Activated gamma-delta T cell treated with Interleukin-2 at 50 U/mL for 16 hours (primary cell): ENCODE measurements at regions not wholly inside any gene's neighbourhood (a gene's known extent, or its start where the extent isn't known, plus 50 kb on each side); places are given as distances from the start of the nearest gene placed in this dataset.

Experiments
- DNase-seq: peaks from one replicate; pipeline ENCODE4 v3.0.0-alpha.2; 2020

DNA sequence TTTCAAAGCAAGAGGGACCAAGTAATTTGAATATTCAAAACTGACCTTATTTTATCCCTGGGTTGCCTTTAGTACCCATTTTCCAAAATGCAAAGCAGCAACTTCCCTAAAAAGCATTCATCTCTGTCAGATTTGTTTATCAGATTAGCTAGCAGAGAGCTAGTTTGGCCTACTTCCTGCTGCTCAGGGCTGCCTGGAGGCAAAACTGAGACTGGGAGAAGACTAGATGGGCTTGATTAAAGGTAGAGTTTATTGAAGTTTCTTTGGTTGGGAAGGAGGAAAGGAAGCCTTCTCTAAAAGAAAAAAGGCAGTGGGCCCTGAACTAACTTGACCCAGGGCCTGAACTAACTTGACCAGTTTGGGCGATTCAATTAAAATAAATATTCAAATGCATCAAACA, 426.1 kb upstream of the FAM98A start:
- no peak for DNase-seq

DNA sequence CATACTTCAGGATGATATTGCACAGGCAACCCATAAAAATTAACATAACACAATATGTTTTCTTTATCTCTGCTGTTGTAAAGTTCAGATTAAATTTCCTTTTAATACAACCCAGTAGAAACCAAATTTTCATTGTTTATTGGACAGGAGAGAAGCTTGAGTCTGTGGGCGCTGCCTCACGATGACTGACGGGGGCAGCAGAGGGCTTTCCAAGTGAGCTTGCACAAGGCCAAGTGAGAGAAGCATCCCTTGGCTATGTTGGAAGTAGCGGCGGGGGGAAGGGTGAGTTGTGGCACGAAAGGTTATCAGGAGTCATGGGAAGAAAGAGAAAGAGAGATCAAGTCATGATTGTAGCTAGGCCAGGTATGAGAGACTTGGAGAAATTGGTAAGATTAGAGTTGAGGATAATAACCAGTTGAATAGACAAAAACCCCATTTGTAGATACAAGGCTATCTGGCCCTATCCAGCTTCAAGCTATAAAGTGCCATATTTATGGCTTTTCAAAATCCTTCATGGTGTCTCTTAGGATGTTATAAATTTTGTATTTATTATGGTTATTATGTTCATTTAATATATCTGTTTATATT, 413.7 kb upstream of the FAM98A start:
- no peak for DNase-seq

DNA sequence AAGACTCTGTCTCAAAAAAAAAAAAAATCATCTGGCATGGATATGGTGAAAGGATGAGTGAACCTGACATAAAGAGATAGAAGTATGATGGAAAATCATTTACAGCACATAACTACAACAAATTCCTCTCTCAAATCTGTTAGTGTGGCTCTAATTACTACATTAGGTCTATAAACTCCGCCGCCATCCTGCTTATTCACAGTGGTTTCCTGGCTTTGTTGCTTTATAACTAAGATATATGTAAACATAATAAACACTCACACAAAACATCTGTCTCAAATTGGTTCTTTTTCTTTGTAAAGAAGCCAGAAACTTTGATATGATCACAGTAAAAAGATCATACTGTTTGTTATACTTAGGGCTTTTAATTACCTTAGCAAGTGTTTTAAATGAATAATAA, 412.6 kb upstream of the FAM98A start:
- no peak for DNase-seq

DNA sequence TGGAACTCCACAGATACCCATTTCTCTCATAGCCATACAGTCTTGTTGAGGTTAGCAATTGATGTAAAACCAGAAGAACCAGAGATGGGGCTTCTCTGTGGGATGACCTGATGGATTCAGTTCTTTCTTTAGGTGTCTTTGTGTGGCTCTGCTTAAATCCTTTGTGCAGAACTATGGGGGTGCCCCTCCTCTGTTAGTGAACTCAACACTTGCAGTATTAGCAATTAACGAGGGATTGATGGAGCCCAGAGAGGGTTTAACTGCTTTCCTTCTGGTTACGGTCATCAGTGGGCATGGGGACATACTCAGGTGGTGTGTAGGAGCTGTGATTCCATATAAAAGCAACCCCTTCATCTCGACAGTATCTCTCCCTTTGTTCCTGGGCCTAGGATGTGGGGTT, 406.8 kb upstream of the FAM98A start:
- DNase-seq = no peak

DNA sequence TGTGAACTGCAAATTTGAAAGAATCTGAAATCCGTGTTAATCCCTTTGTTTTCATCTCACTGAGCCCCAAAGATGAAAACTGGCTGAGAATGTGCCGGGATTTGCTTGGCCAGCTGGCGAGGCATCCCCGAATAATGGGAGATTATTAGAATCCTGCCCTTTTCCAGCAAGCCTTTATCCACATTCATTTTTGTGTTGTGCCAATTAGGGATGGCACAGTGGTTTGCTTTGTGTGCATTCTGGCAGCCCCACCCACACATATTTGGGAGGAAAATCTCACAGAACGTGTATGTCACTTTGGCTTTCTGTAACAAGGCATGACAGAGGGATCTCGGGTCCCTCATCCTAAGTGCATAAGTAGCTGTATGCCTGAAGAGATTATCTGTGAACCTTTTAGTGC, 405.8 kb upstream of the FAM98A start:
- DNase-seq = no peak

DNA sequence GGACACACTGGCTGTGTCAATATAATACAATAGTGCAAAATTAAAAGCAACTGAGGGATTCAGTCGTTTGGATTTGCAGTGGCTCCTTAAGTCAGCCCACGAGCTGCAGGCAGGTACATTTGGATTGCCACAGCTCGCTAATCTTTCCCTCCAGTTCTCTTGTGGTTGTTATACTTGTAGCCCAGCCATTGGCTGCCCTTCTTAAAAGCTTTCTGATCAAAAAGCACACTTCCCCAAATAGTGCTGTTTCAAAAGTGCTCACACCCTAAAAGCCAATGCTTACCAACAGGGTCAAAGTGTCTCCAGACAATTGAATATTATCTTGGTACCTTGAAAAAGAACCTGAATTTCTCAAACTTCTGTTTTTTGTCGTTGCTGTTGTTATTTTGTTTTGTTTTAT, 404.7 kb upstream of the FAM98A start:
- no peak for DNase-seq

DNA sequence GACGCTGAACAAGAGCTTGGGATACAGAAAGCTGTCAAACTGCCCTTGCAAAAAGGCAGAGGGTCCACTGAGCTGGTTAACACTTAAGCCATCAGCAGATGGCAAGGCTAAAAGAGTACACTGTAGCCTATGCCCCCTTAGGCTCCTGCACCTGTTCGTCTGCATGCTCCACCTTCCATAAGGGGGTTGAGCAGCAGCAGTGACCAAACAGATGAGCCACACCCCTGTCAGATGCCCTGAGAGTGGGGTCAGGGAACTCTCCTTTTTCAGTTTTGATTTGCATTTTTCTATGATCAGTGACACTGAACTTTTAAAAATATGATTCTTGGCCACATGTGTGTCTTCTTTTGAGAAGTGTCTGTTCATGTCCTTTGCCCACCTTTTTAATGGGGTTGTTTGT, 402.5 kb upstream of the FAM98A start:
- no peak for DNase-seq

DNA sequence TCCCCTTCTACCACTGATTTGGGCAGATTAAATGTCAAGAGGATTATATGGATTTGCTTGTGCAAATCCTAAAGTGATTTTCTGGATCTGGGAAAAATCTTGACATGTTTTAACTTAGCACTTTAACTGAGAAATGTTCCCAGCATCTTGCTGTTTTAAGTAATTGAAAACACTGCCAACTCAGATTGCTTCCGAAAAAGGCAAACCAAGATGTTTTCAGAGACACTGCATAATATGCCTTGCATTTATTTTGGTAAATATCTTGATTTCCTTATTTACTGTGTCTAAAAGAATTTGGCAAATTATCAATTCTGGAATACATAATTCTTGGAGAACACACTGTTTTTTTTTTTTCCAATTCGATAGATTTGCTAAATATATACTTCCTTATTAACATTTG, 385.0 kb upstream of the FAM98A start:
- no peak for DNase-seq

DNA sequence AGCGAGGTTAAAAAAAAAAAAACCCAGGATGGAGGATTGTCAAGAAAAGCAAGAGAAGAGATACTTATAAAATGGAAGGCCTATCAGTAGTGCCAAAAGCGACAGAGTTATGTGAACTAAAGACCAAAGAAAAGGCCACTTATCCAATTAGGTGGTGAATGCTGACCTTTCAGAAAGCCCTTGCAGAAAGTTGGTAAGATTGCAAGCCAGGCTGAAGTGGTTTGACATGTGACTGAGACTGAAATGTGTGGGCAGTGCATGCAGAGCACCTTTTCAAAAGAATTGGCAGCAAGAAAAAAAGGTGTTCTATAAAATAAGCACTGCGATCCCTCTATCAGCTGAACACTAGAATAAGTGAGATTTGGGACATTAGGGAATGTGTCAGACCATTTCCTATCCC, 379.4 kb upstream of the FAM98A start:
- no peak for DNase-seq

DNA sequence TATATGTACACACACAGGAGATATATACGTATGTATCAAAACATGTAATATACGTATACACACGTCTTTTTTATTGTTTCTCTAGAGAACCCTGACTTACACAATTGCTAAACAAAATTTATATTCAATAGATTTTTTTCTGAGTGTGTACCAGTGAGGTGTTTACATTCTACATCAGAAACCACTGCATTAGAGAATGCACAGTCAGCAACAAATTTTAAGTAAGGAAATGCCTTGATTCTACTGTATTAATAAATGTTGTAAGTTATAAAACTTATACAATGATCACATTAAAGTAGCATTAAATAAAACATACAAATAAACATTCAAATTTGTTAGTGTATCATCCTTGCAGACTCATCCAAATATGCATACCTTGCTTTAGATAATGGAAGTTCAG, 376.4 kb upstream of the FAM98A start:
- DNase-seq = no peak

DNA sequence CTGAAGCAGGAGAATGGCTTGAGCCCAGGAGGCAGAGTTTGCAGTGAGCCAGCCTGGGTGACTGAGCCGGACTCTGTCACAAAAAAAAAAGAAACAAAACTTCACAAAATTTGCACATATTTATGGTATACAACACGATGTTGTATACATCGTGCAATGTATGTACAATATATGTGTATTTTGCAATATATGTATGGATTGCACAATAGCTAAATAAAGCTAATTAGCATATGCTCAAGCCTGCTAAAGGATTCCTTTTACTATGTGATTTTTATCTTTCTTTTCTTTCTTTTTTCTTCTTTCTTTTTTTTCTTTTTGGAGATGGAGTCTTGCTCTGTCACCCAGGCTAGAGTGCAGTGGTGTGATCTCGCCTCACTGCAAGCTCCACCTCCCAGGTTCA, 368.0 kb upstream of the FAM98A start:
- DNase-seq = no peak

DNA sequence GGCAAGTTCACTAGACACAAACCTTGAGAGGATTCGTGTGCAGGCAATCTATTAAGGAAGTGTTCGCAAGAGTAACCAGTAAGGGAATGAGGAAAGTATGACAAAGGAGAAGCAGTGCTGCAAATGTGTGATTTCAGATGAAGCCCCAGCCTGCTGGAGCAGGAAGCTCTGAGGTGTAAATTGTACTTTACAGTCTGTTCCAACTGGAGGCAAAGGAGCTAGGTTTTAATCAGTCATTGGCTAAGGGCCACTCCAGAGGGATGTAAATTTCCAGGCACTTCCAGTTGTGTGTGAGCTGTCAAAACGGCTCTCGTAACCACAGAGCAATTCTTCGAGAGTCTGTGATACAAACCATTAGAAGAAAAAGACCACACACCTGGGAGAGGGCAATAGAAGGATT, 359.5 kb upstream of the FAM98A start:
- DNase-seq = no peak

DNA sequence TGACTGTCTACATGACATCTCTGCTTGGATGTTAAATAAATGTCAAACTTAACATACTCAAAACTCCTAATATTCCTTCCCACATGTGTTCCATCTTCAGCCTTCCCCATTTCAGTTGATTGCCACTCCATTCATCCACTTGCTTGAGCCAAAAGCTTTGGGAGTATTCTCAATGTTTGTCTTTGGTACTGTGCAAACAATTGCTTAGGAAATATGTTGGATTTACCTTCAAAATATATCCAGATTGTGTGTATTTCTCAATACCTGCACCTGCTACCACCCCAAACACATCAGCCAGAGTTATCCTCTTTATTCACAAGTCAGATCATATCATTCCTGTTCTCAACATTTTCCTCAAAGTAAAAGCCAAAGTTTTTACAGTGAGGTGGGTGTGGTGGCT, 350.3 kb upstream of the FAM98A start:
- DNase-seq = no peak

DNA sequence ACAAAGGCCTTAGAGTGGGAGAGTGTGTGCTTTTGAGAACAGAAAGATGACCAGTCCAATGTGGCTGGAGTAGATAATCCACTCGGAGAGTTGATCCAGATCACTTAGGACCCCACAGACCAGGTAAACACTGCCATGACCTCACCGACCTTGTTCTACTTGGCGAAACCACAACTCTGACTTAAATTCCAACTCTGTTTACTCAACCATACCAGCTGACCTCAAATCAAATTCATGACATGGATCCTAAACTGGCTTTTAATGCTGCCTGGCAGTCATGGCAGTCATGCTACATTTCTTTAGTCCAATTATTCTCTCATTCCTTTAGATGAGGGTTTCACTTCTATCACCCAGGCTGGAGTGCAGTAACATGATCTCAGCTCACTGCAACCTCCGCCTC, 347.1 kb upstream of the FAM98A start:
- no peak for DNase-seq

DNA sequence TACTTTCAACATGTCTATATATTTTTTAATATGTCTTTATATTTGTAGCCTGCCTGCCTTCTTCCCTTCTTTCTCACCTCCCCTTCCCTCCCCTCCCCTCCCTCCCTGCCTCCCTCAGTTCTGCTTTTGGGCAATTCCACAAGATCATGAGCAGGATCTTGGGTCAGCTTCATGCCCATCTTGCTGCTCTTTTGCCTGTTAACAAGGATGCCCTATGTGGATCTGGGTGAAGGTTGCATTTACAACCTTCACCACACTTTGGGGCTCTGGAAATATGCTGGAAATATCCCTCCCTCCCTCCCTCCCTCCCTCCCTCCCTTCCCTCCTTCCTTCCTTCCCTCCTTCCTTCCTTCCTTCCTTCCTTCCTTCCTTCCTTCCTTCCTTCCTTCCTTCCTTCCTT, 334.1 kb upstream of the FAM98A start:
- DNase-seq = no peak

DNA sequence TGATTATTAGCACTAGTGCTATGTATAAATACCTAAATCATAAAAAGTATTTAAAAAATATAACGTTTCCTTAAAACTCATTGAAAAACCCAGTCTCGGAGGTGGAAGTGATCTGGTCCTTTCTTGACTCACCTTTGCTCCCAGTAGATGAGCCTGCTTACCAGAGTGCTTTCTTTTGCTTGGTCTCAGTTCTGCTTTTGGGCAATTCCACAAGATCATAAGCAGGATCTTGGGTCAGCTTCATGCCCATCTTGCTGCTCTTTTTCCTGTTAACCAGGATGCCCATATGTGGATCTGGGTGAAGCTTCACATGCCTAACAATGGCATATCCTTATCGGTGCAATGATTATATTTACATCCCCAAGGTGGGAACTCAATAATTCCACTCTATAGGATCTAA, 332.1 kb upstream of the FAM98A start:
- DNase-seq = no peak

DNA sequence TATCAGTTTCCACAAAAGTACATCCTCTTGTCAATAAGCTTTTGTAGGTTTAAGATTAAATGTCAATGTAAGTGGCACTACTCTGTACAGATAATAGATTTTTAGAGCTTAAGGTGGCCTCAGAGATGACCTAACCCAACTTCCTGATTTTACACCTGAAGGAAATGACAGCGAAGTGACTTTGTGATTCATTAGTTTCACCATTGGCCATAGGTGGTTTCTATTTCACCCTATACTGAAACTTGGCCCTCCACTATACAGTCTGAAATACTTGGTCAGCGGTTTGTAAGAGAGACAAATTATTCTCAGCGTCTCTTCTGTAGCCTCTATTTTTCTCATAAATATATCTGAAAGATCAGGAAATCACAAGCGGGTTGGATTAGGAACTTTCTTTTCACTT, 330.4 kb upstream of the FAM98A start:
- DNase-seq = no peak

DNA sequence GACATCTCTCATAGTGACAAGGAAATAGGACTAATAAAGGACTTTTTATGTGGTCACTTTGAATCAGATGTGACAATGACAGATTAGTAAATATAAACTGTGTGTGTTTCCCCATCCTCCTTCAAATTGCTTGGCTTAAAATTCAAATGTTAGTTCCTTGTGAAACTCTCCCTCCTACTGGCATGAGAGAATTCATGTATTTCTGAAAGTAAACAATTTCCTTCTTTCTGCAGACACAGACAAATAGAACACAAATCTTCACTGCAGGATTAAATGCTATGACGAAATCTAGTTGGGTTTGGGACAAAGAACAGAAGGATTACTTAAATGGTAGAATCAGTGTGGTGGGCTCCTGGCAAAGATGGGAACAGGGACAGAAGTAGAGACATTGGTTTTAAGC, 328.7 kb upstream of the FAM98A start:
- no peak for DNase-seq

DNA sequence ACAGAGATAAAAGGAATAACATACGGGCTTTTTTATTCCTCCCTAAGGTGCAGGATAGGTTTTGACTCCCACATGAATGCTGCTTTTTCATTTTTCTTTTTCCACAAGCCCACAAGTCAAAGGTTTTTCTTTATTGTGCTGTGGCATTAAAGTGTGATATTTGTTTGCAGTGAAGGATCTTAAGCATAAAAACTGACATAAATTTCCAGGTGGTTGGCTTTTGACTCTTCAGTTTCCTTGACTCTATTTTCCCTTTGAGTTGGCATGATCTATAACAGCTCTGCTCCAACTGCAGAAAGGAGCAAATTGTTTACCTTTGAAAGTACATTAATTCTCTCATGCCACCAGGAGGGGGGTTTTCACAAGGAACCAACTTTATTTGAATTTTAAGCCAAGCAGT, 326.2 kb upstream of the FAM98A start:
- DNase-seq = no peak

DNA sequence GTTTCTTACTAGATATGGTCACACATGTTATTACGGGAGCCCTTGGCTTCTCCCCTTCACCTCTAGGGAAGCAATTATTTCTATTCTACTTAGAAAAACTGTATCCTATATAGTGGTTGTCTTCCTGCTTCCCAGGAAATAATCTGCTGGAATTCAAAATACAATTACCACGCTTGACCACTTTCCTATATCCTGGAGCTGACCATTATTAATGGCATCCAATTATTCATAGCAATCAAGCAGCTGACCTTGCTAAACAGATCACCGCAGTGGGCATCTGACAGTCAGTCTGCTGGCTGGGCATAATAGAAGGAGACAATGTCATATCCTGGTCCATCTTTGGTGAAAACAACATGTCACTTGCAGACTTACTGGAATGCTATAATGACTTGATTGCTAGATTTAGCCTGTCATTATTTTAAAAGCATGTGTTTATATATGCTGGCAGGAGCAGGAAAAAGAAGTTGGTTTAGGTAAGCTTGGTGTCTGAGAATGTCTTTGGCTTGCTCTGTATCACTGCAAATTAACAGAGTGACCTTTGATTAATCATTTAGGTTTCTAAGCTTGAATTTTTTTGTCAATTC, 325.6 kb upstream of the FAM98A start:
- DNase-seq = no peak

DNA sequence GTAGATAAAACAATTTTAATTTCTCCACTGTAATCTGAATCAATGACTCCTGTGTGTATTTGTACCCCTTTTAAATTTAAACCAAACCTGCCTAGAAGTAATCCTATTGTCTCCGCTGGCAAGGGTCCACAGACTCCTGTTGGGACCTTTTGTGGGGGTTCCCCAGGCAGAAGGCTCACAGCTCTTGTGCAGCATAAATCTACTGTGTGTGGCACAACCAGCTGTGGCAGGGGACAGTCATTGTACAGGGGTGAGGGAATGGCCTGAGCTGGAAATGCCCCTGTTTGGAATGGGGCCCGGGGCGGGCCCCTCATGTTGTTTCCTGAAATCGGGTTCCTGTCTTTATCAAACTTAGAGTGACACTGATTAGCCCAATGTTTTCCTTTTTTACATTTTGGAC, 318.2 kb upstream of the FAM98A start:
- no peak for DNase-seq

DNA sequence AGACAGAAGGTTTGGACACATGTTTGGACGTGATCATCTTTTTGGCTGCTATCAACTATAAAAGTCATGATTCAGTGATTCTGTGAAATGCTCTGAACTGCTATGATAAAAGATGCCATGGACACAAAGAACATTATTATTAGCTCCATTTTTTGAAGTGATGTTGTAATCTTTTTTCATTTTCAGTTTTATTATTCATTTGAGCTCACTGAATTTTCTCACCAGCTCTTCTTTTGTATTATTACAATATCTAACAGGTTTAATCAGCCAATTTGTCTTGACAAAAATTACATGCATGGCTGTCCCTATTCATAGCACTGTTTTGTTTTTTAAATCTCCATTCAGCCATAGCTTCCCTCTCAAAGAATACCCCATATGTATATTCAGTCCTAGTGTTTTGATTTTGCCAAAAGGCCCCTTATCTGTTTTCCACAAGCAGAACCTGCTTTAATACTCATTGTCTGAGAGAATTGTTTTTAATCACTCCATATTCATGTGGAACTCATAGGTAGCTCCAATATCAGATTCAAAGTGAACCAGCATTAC, 314.0 kb upstream of the FAM98A start:
- DNase-seq = no peak

DNA sequence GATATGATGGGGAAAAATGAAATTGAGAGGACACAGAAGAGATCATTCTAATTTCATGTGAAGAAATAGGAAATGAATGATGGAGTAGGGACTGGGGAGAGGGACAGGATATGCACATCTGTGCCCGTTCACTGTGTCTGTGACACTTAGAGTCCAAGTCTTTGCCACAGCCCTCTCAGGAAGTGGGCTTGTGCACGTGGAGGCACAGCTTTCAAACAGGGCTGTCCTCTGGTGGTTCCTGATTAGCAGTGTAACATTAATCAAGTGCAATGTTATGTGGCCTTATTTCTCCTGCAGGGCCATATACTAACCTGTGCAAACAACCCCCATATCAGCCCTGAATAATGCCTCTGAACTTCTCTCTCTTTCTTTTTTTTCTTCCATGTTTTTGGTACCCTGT, 312.2 kb upstream of the FAM98A start:
- DNase-seq = no peak

DNA sequence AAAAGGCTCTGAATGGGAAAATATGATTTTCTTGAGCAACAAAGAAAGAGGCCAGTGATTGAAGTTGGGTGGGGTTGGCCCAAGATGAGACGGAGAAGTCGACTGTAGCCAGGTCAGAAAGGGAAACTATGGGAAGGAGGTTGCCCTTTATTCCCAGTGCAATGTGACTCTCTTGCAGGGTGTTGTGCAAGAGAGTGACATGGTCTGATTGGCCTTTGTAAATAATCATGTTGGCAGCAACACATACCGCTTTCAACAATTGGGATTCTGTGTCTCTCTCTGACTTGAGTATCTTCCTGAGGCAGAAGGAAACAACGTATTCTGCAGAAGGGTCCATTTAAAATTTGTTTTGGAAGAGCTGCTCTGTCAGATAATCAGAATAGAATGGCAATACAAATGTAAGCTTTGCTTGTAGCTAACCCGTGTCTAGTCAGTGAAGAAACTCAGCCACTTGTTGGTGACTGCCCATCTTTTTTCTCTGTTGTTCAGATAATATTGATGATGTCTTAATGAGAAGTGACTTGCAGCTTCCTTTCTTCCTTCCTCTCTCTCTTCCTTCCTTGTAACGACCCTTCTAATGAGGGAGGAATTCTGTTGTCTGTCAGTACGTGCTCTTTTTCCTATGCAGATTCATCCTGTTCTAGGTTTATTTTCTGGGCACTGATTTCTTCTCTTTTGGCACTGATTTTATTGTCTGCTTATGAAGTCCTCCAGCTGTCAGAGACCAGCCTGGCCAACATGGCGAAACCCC, 311.0 kb upstream of the FAM98A start:
- no peak for DNase-seq

DNA sequence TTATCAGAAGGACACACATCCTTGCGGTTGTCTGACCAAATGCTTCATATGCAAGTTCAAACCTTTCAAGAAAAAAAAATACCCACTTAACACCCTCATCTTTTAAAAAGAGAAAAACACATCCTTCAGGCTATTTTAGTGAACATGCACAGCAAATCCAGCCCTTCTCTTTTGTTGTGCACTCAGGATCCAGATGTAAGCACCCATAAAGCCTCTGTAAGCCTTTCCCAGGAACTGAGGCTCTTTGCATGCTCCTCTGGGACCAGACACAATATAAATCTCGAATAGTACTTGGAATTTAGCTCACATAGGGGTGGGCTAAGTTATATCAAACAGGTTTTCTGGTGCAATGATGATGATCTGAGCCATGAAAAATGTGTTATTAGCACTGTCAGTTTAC, 308.8 kb upstream of the FAM98A start:
- DNase-seq = no peak
